Spleen (tissue), 11 donors: ENCODE measurements at regions not wholly inside any gene's neighbourhood (a gene's known extent, or its start where the extent isn't known, plus 50 kb on each side); places are given as distances from the start of the nearest gene placed in this dataset.

Source experiments
- DNase-seq: peaks from one replicate; pipeline ENCODE4 v3.0.0-alpha.2; 2020
- H3K27ac ChIP-seq, 8 donors: fragments of 200-600 bp; sonication (generic) in 7 of 8; 1 replicate in 4 of 8; 2 replicates in 4 of 8; pipeline versions ENCODE4 v1.5.0 to v1.8.0; 2016 to 2021; ENCODE audit warnings: inconsistent platforms in 4 of 8, mild to moderate bottlenecking in 4 of 8, moderate library complexity in 1 of 8
- H3K27me3 ChIP-seq, 7 donors: fragments of 200-600 bp; sonication (generic) in 6 of 7; replicated peaks in 1 of 7; 1 replicate in 4 of 7; 2 replicates in 3 of 7; pipeline versions ENCODE4 v1.5.0 to v1.8.0; 2016 to 2021; ENCODE audit warnings: inconsistent platforms in 3 of 7, mild to moderate bottlenecking in 1 of 7
- H3K36me3 ChIP-seq, 6 donors: fragments of 200-600 bp; sonication (generic) in 5 of 6; 1 replicate in 4 of 6; 2 replicates in 2 of 6; pipeline versions ENCODE4 v1.5.0 to v1.8.0; 2016 to 2021; ENCODE audit warnings: inconsistent platforms in 2 of 6
- H3K4me1 ChIP-seq, 6 donors: fragments of 200-600 bp; sonication (generic) in 5 of 6; 1 replicate in 3 of 6; 2 replicates in 3 of 6; pipeline versions ENCODE4 v1.5.0 to v1.8.0; 2016 to 2021; ENCODE audit warnings: inconsistent platforms in 3 of 6
- H3K4me3 ChIP-seq, 8 donors: fragments of 200-600 bp; sonication (generic) in 7 of 8; 1 replicate in 4 of 8; 2 replicates in 4 of 8; pipeline versions ENCODE4 v1.5.0 to v1.8.0; 2016 to 2021; ENCODE audit warnings: inconsistent platforms in 4 of 8, mild to moderate bottlenecking in 4 of 8, moderate library complexity in 2 of 8
- H3K9me3 ChIP-seq, 8 donors: fragments of 200-600 bp; sonication (generic) in 7 of 8; 1 replicate in 4 of 8; 2 replicates in 4 of 8; pipeline versions ENCODE4 v1.5.0 to v1.8.0; 2016 to 2021; ENCODE audit warnings: inconsistent platforms in 4 of 8
- CTCF ChIP-seq, 11 experiments: fragments of 200-600 bp in 7 of 11; fragments of 450-650 bp in 4 of 11; sonication (generic) in 4 of 11; IDR thresholded peaks in 8 of 11; conservative IDR thresholded peaks in 3 of 11; 1 replicate in 7 of 11; 2 replicates in 4 of 11; pipeline versions ENCODE4 v1.4.0 to v1.8.0; 2016 to 2021; ENCODE audit warnings: antibody characterized with exemption in 11 of 11, inconsistent platforms in 4 of 11, mild to moderate bottlenecking in 1 of 11
- POLR2A ChIP-seq, 3 donors: fragments of 450-650 bp; IDR thresholded peaks; one replicate each; pipeline ENCODE4 v1.5.1; 2017; ENCODE audit warnings: antibody characterized with exemption in 3 of 3, mild to moderate bottlenecking in 1 of 3
- POLR2AphosphoS5 ChIP-seq, 3 donors: sonication (generic); formaldehyde crosslinking; IDR thresholded peaks; one replicate each; pipeline ENCODE4 v1.5.1; 2017; ENCODE audit warnings: antibody characterized with exemption in 3 of 3
- WGBS, 5 donors: extraction: QIAGEN DNeasy Blood & Tissue Kit in 3 of 5; methylation state at CpG; one replicate each; pipeline versions ENCODE4 v1.1.5 to v1.1.7; 2013 to 2018; 5-methylcytosine and 5-hydroxymethylcytosine counted together
- intact Hi-C: fragments of 100-400 bp; cut with DNase I; formaldehyde crosslinking; loops from one replicate; pipeline ENCODE4 v1.15.0; 2023; ENCODE audit warnings: low total_unique reads
- donor health status: healthy with polysubstance abuse.
- donor health status: DM: no; HTN: no; CAD: no; lungs with moderate emphysema.
- donor health status: DM: no; HTN: no; CAD: no.
- donor health status: Bipolar disorder and iron deficiency.
- donor health status: healthy.
- donor health status: DM: no; HTN: no; CAD: no.
- donor health status: DM: yes; HTN: yes; CAD: no.

DNA sequence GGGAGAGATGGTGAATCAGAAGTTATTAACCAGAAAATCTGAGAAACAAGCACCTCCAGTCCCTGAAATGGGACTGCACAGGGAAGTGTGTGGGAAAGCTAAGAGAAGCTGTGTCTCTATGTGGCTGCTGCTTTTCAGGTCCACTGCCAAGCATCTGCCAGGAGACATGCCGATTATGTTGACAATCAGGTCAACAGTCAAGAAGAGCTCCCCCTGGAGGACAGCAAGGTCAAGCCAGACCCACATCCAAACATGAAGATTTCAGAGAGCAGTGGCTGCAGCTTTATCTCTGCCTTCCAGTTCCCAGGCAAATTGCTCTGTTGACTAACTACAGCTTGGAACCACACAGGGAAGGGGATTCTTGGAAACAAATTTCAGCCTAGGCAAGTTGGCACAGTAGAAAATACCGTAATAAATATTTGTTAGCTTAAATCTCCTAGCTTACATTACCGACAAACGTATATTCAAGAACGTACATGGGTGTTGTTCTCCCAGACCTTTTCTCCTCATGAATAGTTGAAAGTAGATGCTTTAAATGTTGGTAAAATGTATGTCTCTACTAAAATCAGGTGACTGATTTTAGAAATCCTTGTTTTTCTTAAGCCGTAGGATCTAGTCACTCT, 394.5 kb upstream of the RARB start:
- Histone ChIP-seq H3K27ac (no peak overlapping the region), H3K27me3 (no peaks in the 10 kb centered on the region), H3K4me1 (peaks cover 0 to 3% (median 0%) of the 10 kb centered on the region in 6 donors), H3K4me3 (no peak overlapping the region), H3K9me3 (no peaks in the 10 kb centered on the region), H3K36me3 (no peaks in the 10 kb centered on the region)
- intact Hi-C loops = no loop called here
- WGBS, 5 donors = 72 to 80% (median 75%) methylated on average over 6 of the region's 6 CpGs
- peak in 1 of 3 donors; percentile 55 for TF ChIP-seq POLR2AphosphoS5 (IDR thresholded peaks at IDR 0.05)
- TF ChIP-seq POLR2A (IDR thresholded peaks at IDR 0.05) = no peak
- TF ChIP-seq CTCF (IDR thresholded peaks at IDR 0.05 in 8 of 11, conservative IDR thresholded peaks at IDR 0.05 in 3 of 11) = peak in 7 of 11 experiments; percentile 48 to 67 (median 61)
- no peak for DNase-seq

DNA sequence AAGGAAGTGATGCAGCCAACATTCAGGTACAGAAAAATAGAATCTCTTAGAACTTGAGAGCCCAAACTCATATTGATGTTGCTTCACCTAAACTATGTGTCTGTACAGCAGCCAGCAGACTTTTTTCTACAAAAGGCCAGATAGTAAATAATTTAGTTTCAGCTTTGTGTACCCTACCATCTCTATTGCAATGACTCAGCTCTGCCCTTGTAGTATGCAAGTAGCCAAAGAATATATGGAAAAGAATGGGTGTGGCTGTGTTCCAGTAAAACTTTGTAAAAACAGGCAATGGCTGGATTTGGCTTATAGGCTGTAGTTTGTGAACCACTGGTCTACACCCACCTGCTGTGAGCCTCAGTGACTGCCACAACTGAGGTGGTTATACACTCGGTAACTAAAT, 392.5 kb upstream of the RARB start:
- Histone ChIP-seq H3K36me3 (no peaks in the 10 kb centered on the region), H3K4me1 (peaks cover 0 to 3% (median 0%) of the 10 kb centered on the region in 6 donors), H3K4me3 (no peak overlapping the region), H3K27ac (no peak overlapping the region), H3K27me3 (no peaks in the 10 kb centered on the region), H3K9me3 (no peaks in the 10 kb centered on the region)
- TF ChIP-seq POLR2AphosphoS5 (IDR thresholded peaks at IDR 0.05) (no peak), POLR2A (IDR thresholded peaks at IDR 0.05) (no peak), CTCF (IDR thresholded peaks at IDR 0.05 in 8 of 11, conservative IDR thresholded peaks at IDR 0.05 in 3 of 11) (no peak)
- intact Hi-C loops = no loop called here
- 86 to 100% (median 95%) methylated on average over 1 of the region's 1 CpG for WGBS, 5 donors
- DNase-seq = no peak

DNA sequence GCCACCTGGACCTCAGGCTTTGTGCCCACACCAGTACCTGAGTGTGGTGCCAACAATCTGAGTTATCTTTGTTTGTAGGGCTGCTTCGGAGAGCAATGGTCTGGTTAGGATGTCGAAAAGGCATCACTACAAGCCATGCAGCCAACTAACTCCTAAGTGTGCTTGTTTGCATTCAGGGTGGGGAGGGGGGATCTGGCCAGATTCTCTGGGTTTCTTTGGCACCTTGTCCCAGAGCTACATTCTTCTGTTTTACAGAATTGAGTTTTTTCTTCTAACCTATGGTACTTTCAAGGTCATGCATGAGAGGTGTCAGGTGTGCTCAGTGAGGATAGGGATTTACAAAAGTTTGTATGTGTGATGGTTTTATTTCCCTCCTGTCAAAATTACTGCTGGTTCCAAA, 391.4 kb upstream of the RARB start:
- H3K9me3 ChIP-seq = no peaks in the 10 kb centered on the region
- DNase-seq = no peak
- H3K27ac ChIP-seq = peak overlapping the region in 1 of 8 donors; percentile 3
- TF ChIP-seq POLR2AphosphoS5 (IDR thresholded peaks at IDR 0.05) (no peak), POLR2A (IDR thresholded peaks at IDR 0.05) (no peak), CTCF (IDR thresholded peaks at IDR 0.05 in 8 of 11, conservative IDR thresholded peaks at IDR 0.05 in 3 of 11) (no peak)
- no peaks in the 10 kb centered on the region for H3K27me3 ChIP-seq
- H3K4me1 ChIP-seq = peaks cover 0 to 3% (median 0%) of the 10 kb centered on the region in 6 donors
- no peak overlapping the region for H3K4me3 ChIP-seq
- no peaks in the 10 kb centered on the region for H3K36me3 ChIP-seq
- intact Hi-C loops = no loop called here
- WGBS, 5 donors = 53 to 79% (median 71%) methylated on average over 2 of the region's 2 CpGs

DNA sequence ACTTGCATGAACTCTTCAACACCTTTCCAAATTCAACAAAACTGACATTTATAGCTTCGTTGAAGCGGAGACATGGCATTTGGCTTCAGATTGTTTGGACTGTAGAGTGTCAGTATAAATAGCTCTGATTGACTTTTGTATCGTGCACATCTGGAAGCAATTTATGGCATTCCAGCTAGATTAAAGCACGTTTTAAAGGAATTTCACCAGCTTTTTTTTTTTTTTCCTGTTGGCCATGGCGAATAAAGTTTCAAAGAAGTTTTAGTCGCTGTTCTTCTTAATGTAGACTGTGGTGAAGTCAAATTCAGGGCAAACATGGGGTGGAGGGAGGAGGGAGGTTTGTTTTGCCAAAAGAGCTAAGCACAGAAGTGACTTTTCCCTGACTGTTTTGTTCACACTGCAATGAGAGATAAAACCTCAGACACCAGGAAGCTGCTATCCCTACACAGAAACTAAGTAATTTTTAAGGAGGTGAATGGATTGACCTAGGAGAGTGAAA, 391.0 kb upstream of the RARB start:
- Histone ChIP-seq H3K9me3 (no peaks in the 10 kb centered on the region), H3K27me3 (no peaks in the 10 kb centered on the region), H3K4me1 (peaks cover 0 to 3% (median 0%) of the 10 kb centered on the region in 6 donors), H3K36me3 (no peaks in the 10 kb centered on the region), H3K4me3 (no peak overlapping the region), H3K27ac (peak overlapping the region in 1 of 8 donors; percentile 3)
- intact Hi-C loops = no loop called here
- DNase-seq = no peak
- TF ChIP-seq POLR2AphosphoS5 (IDR thresholded peaks at IDR 0.05) = no peak
- TF ChIP-seq CTCF (IDR thresholded peaks at IDR 0.05 in 8 of 11, conservative IDR thresholded peaks at IDR 0.05 in 3 of 11) = no peak
- no peak for TF ChIP-seq POLR2A (IDR thresholded peaks at IDR 0.05)
- 46 to 67% (median 61%) methylated on average over 6 of the region's 6 CpGs for WGBS, 5 donors
